GM12872 (cell line): ENCODE measurements at regions not wholly inside any gene's neighbourhood (a gene's known extent, or its start where the extent isn't known, plus 50 kb on each side); places are given as distances from the start of the nearest gene placed in this dataset.

Experiments
- TF ChIP-seq, protein P1 (sequence below): IDR thresholded peaks from 3 replicates; pipeline ENCODE4 v1.5.1; 2011; ENCODE audit warnings: low read depth, mild to moderate bottlenecking, low read length, moderate library complexity; ENCODE audit not compliant: insufficient read depth

DNA sequence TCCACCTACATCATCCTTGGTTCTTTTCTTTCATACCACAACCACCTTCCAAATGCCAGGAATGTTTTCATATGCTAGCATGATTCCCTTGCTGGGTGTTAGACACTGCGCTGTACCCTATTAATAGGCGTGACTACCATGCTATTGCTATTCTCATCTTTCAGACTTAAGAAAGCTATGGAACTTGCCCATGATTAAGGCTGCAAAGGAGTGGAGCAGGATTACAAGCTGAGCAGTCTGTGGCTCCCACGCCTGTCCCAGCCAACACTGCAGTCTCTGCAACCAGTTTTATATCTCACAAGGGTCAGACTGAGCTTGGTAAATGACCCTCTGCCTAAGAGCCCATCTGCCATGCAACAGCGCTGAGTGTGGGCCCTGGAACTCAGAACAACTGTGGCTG lies 285.7 kb upstream of the POU3F3 start:
- TF ChIP-seq, protein P1, sequence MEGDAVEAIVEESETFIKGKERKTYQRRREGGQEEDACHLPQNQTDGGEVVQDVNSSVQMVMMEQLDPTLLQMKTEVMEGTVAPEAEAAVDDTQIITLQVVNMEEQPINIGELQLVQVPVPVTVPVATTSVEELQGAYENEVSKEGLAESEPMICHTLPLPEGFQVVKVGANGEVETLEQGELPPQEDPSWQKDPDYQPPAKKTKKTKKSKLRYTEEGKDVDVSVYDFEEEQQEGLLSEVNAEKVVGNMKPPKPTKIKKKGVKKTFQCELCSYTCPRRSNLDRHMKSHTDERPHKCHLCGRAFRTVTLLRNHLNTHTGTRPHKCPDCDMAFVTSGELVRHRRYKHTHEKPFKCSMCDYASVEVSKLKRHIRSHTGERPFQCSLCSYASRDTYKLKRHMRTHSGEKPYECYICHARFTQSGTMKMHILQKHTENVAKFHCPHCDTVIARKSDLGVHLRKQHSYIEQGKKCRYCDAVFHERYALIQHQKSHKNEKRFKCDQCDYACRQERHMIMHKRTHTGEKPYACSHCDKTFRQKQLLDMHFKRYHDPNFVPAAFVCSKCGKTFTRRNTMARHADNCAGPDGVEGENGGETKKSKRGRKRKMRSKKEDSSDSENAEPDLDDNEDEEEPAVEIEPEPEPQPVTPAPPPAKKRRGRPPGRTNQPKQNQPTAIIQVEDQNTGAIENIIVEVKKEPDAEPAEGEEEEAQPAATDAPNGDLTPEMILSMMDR, result no peak

DNA sequence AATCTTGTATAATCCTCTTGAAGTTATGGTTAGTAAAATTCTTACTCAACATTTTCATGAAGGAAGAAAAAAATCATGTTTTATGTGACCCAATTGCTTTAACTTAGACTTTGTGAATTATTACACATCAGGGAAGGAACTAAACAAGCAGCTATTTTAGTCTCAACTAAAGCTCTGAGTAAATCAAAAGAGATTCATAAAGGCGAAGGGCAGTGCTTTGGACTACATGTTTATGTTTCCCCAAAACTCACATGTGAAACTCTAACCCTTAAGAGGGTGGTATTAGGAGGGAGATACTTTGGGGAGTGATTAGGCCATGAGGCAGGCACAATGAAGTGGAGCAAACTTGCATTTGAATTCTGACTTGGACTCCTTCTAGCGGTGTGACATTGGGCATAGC lies 283.7 kb upstream of the POU3F3 start:
- TF ChIP-seq, protein P1, result no peak

DNA sequence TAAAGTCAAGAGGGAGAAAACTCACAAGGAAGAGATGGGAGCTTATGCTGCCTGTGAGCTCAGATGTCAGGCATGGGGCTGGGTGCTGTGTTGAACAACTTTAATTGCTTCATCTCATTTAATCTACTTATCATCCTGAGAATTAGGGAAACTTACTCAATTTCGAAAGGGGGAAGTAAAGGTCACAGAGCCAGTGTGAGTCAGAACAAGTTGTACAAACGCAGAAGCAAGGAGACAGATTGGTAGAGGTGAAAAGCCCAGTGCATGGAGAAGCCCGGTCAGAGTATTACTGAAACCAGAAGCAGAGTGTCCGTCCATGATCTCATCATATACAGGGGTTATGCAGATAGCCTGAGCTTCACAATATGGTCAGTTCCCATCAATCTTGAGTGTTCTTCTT lies 281.1 kb upstream of the POU3F3 start:
- TF ChIP-seq, protein P1, result no peak

DNA sequence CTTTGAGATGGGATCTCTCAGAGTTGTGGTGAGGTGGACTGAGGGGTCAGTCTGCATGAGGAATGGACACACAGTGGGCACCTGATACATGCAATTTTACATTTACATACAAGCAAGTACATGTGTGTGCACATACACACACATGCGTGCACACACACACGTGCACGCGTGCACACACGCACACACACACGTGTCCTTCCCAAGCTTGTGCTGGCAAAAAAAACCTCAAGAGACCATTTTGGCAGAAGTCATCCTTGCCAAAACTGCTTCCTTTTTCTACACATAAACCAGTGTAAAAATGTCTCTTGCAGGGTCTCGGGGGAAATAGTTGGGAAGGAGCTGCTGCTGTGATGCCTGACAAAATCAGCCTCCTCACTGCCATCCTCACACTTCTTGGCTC lies 279.5 kb upstream of the POU3F3 start:
- TF ChIP-seq, protein P1, result no peak

DNA sequence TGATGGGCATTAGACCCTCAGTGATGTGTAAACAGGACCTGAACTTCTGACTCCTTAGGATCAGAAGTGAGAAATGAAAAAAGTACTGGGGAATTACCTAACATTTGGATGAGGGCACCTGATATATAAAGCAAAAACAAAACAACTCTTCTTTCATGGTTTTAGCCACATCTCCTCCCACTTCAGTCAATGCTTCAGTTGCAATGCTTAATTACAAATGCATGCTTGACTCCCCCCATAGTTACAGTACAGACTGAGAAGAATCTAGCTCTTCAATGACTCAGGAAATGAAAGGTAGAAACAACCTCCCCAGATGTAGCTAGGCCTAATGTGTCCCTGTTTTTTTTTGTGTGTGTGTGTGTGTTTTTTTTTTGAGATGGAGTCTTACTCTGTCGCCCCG lies 276.8 kb upstream of the POU3F3 start:
- TF ChIP-seq, protein P1, result no peak

DNA sequence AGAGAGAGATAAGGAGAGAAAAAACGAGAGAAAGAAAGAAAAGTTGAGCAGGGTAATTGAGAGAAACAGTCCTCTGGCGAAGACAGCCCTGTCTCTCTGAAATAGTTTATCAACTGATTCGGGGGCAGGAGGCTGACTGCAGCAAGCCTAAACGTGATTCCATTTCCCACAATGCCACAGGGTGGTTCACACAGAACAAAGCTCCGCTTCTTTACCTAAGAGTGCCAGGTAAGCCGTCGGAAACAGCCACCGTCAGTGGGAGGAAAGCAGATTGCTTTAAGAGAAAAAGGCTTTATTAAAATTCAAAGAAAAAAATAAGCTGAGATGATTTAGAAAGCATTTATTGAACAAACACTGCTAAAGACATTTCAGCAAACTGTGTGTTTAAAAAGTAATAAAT lies 271.4 kb upstream of the POU3F3 start:
- TF ChIP-seq, protein P1, result no peak

DNA sequence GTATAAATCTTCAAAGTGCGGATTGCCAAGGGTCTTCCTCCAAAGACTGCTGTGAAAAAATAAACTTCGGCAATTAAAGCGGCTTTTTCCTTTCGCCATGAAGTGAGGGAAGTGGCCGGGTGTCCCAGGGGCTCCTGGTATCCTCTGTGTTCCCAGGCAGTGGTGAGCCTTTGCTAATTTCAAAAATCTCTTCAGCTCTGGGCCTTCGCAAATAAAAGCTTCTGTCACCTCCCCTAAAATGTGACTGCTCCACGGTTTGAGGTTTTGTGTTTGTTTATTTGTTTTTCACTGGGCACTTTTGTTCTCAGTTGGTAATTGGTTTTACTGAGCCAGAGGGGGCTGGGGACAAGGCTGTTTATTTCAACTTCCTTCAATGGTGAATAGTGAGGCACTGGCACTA lies 270.1 kb upstream of the POU3F3 start:
- TF ChIP-seq, protein P1, result no peak

DNA sequence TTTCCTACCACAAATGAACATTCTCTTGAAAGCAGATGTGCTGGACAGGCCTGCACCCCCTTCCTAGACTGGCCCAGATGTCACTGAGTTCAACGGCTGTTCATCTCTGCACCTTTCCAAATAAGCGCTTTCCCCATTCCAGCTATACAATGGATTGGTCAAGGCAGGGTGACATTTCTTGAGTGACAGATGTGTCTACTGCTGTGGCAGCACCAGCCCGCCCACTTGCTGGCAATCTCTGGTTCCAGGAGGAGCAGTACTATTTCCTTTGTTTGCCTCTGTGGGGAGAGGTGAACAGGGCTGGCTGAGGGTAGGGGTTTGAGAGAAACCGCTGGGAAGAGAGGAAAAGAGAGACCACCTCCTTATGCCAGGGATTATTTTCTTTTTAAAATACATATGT lies 269.5 kb upstream of the POU3F3 start:
- TF ChIP-seq, protein P1, result no peak
